Endothelial cell of umbilical vein (primary cell): ENCODE measurements at regions not wholly inside any gene's neighbourhood (a gene's known extent, or its start where the extent isn't known, plus 50 kb on each side); places are given as distances from the start of the nearest gene placed in this dataset.

ENCODE experiments used
- BruUV-seq: library from RNA; stranded (reverse); fragments of 400-500 nt; replicated peaks from 2 replicates; lab custom pipeline; 2021; lab: Mats Ljungman, UMichigan
- CTCF ChIA-PET: fragments of 300-600, 350-600 bp; sonication (Branson Sonifier 250); formaldehyde crosslinking; loops from one replicate; lab custom pipeline; 2021; ENCODE audit warnings: antibody characterized with exemption, inconsistent platforms; lab: Charles Lee
- POLR2A ChIA-PET: fragments of 300-600, 350-600 bp; sonication (Branson Sonifier 250); formaldehyde crosslinking; loops from one replicate; lab custom pipeline; 2021; ENCODE audit warnings: antibody characterized with exemption, inconsistent platforms; lab: Charles Lee
- DNase-seq: peaks from one replicate; pipeline ENCODE4 v3.0.0-alpha.2; 2011; ENCODE audit warnings: low read depth, low spot score
- FAIRE-seq: peaks from 2 replicates; lab custom pipeline; 2011; peaks lifted over from hg19 to GRCh38; lab: Jason Lieb, UNC
- H2AFZ ChIP-seq: 2 replicates; pipeline ENCODE4 v1.6.0; 2012; ENCODE audit warnings: low read depth, low read length, control low read depth, inconsistent platforms
- H3K27ac ChIP-seq: 2 replicates; pipeline ENCODE4 v1.5.1; 2011; ENCODE audit warnings: low read depth, mild to moderate bottlenecking, control low read depth, low read length, moderate library complexity; ENCODE audit not compliant: insufficient read depth
- H3K27me3 ChIP-seq, 2 experiments: 2 replicates each; pipeline versions ENCODE4 v1.6.0 to v1.6.1; 2011; ENCODE audit warnings: low read length in 2 of 2, mixed read lengths in 1 of 2; ENCODE audit not compliant: control insufficient read depth in 2 of 2, insufficient read depth in 2 of 2
- H3K36me3 ChIP-seq, 2 experiments: 2 replicates in 1 of 2; 3 replicates in 1 of 2; pipeline ENCODE4 v1.5.1; 2011; ENCODE audit warnings: low read length in 2 of 2, mild to moderate bottlenecking in 1 of 2, moderate library complexity in 1 of 2; ENCODE audit not compliant: control insufficient read depth in 2 of 2, insufficient read depth in 2 of 2; ENCODE audit errors: extremely low read depth in 1 of 2
- H3K4me1 ChIP-seq: 3 replicates; pipeline ENCODE4 v1.5.1; 2011; ENCODE audit warnings: mild to moderate bottlenecking, low read length; ENCODE audit not compliant: control insufficient read depth, insufficient read depth; ENCODE audit errors: extremely low read depth
- H3K4me2 ChIP-seq: 2 replicates; pipeline ENCODE4 v1.6.1; 2011; ENCODE audit warnings: low read length, control low read depth, mixed read lengths; ENCODE audit not compliant: insufficient read depth
- H3K4me3 ChIP-seq, 3 experiments: fragments of 200-600 bp in 1 of 3; sonication (generic), shearing (Covaris generic) in 1 of 3; replicated peaks in 1 of 3; 2 replicates each; pipeline ENCODE4 v1.5.1; 2011 to 2016; ENCODE audit warnings: control low read depth in 3 of 3, low read length in 3 of 3, mild to moderate bottlenecking in 2 of 3, inconsistent platforms in 1 of 3, low read depth in 1 of 3, moderate library complexity in 1 of 3; ENCODE audit not compliant: insufficient read depth in 1 of 3
- H3K79me2 ChIP-seq: 2 replicates; pipeline ENCODE4 v1.6.0; 2012; ENCODE audit warnings: low read length, inconsistent platforms; ENCODE audit not compliant: control insufficient read depth, insufficient read depth
- H3K9ac ChIP-seq: replicated peaks from 2 replicates; pipeline ENCODE3; 2011; ENCODE audit warnings: low read length, control low read depth; ENCODE audit not compliant: insufficient read depth; ENCODE audit errors: extremely low read depth
- H3K9me1 ChIP-seq: replicated peaks from 3 replicates; pipeline ENCODE4 v1.6.0; 2011; ENCODE audit warnings: mild to moderate bottlenecking, low read length; ENCODE audit not compliant: control insufficient read depth, insufficient read depth; ENCODE audit errors: extremely low read depth
- H3K9me3 ChIP-seq: replicated peaks from 2 replicates; pipeline ENCODE4 v1.5.1; 2012; ENCODE audit warnings: low read length, inconsistent platforms; ENCODE audit not compliant: control insufficient read depth, insufficient read depth
- H4K20me1 ChIP-seq: replicated peaks from 2 replicates; pipeline ENCODE3; 2011; ENCODE audit warnings: mild to moderate bottlenecking, low read length; ENCODE audit not compliant: control insufficient read depth, insufficient read depth; ENCODE audit errors: extremely low read depth
- CTCF ChIP-seq, 2 donors: IDR thresholded peaks; 1 replicate in 1 of 2; 2 replicates in 1 of 2; pipeline ENCODE4 v1.5.1; 2011; ENCODE audit warnings: low read length in 2 of 2, mild to moderate bottlenecking in 2 of 2, moderate library complexity in 2 of 2, control low read depth in 1 of 2, inconsistent platforms in 1 of 2, low read depth in 1 of 2; ENCODE audit not compliant: insufficient read depth in 1 of 2; ENCODE audit errors: extremely low read depth in 1 of 2
- EZH2 ChIP-seq: IDR thresholded peaks from 2 replicates; pipeline ENCODE4 v1.6.1; 2012; ENCODE audit warnings: borderline replicate concordance, low read depth, mild to moderate bottlenecking, moderate library complexity, low read length, inconsistent platforms; ENCODE audit not compliant: severe bottlenecking
- FOS ChIP-seq: IDR thresholded peaks from 2 replicates; pipeline ENCODE4 v1.6.1; 2011; ENCODE audit warnings: mild to moderate bottlenecking, low read length, moderate library complexity, borderline replicate concordance; ENCODE audit not compliant: insufficient read depth
- GATA2 ChIP-seq: IDR thresholded peaks from 2 replicates; pipeline ENCODE4 v1.7.0; 2011; ENCODE audit warnings: low read depth, mild to moderate bottlenecking, moderate library complexity, mixed read lengths, low read length; ENCODE audit not compliant: insufficient read length, insufficient read depth
- JUN ChIP-seq: IDR thresholded peaks from 2 replicates; pipeline ENCODE4 v1.6.1; 2011; ENCODE audit warnings: borderline replicate concordance, low read depth; ENCODE audit not compliant: insufficient read length, insufficient read depth
- MAX ChIP-seq: IDR thresholded peaks from 2 replicates; pipeline ENCODE4 v1.6.1; 2011; ENCODE audit not compliant: insufficient read depth, insufficient read length
- MYC ChIP-seq: IDR thresholded peaks from one replicate; pipeline ENCODE4 v1.6.1; 2011; ENCODE audit warnings: mild to moderate bottlenecking, low read depth, low read length
- POLR2A ChIP-seq: IDR thresholded peaks from 2 replicates; pipeline ENCODE4 v1.6.1; 2012; ENCODE audit warnings: low read depth, mild to moderate bottlenecking, control low read depth, low read length
- POLR2AphosphoS5 ChIP-seq: IDR thresholded peaks from 2 replicates; pipeline ENCODE4 v1.6.1; 2012; ENCODE audit warnings: low read depth, mild to moderate bottlenecking, control low read depth, low read length, moderate library complexity; ENCODE audit not compliant: insufficient read depth
- dilution Hi-C: fragments of 300-500 bp; cut with MboI; formaldehyde crosslinking; loops from one replicate; pipeline ENCODE4 v1.15.0; 2019; ENCODE audit warnings: low sequenced_read_pairs; ENCODE audit not compliant: extremely low pct_ligation_motif_present
- intact Hi-C: fragments of 100-400 bp; cut with micrococcal nuclease; formaldehyde crosslinking; loops from one replicate; pipeline ENCODE4 v1.10.0; 2022

- intact Hi-C loops (no loop called here), dilution Hi-C loops (no loop called here)
- H3K27me3 ChIP-seq, result no peaks in the 10 kb centered on the region
- H3K4me1 ChIP-seq, result no peaks in the 10 kb centered on the region
- POLR2A ChIA-PET, result no interaction called here
- no peaks in the 10 kb centered on the region for H4K20me1 ChIP-seq
- FAIRE-seq, result no peak
- no peak overlapping the region for H3K4me2 ChIP-seq
- H3K79me2 ChIP-seq, result no peaks in the 10 kb centered on the region
- no peaks in the 10 kb centered on the region for H3K9me1 ChIP-seq
- BruUV-seq, result no TSS peak
- peaks cover 7% of the 10 kb centered on the region for H3K9me3 ChIP-seq
- no peak overlapping the region for H3K9ac ChIP-seq
- H3K4me3 ChIP-seq, result no peak overlapping the region
- no peak overlapping the region for H2AFZ ChIP-seq
- no peak overlapping the region for H3K27ac ChIP-seq
- CTCF ChIA-PET, result no interaction called here
- H3K36me3 ChIP-seq, result no peaks in the 10 kb centered on the region
- TF ChIP-seq CTCF (IDR thresholded peaks at IDR 0.05; ENCODE audit: extremely low read depth in 1 of 2, insufficient read depth in 1 of 2, low read depth in 1 of 2, low read length in 2 of 2), result no peak
- TF ChIP-seq MAX, result no peak
- TF ChIP-seq MYC, result no peak
- no peak for TF ChIP-seq JUN
- TF ChIP-seq FOS, result no peak
- TF ChIP-seq EZH2, result no peak
- TF ChIP-seq POLR2AphosphoS5, result no peak
- no peak for TF ChIP-seq POLR2A
- TF ChIP-seq GATA2, result no peak
- DNase-seq, result no peak
Measured at GRCh38 chr2:6664332-6665061, 201.2 kb downstream of the CMPK2 start.
